Forelimb muscle (tissue), 1 donor: ENCODE measurements at regions not wholly inside any gene's neighbourhood (a gene's known extent, or its start where the extent isn't known, plus 50 kb on each side); places are given as distances from the start of the nearest gene placed in this dataset.
A peak's percentile ranks its signal among the peaks of the same experiment; 100 is the strongest.

Source experiments
- DNase-seq: peaks from one replicate; pipeline ENCODE4 v3.0.0-alpha.2; 2013; ENCODE audit warnings: low read depth

DNA sequence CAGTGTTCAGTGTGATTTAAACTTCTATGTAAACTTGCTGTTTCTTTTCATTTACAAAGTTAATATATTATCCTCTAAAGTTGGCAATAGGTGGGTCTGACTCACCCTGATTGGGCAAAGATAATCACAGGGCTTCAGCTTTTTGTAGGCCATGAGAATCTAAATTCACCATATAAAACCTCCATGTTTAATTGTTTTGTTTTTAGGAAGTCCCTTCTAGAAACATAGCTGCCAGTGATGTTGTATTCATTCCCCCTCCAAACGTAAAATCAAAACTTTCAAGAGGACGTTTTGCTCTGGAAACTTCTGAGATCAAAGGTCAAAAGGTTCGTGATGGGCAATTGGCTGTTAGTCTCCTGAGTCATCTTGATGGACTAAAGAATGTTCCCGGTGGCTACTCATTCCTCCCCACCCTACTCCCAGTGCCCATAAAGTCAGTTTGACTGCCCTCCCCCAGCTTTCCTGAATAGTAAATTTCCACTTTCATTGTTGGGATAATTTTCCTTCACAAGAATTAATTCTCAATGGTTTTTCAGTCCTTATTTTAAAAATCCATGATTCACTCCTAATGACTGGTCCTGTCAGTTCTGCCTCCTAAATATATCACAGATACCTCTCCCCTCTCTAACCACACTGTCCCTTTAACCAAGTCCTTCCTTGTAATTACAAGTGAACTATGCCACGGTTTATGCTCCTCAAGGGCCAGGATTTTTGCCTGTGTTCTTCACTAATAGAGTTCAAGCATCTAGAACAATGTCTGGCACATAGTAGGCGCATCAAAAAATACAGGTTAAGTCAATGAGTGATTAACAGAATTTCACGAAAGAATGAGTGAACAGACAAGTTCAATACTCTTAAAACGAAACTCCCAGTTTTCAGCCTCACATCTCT lies 164.4 kb upstream of the VRK2 start:
- DNase-seq, result no peak

- no peak for DNase-seq
These were observed 163.6 kb upstream of the VRK2 start for GRCh38 chr2:57882895-57883515.

DNA sequence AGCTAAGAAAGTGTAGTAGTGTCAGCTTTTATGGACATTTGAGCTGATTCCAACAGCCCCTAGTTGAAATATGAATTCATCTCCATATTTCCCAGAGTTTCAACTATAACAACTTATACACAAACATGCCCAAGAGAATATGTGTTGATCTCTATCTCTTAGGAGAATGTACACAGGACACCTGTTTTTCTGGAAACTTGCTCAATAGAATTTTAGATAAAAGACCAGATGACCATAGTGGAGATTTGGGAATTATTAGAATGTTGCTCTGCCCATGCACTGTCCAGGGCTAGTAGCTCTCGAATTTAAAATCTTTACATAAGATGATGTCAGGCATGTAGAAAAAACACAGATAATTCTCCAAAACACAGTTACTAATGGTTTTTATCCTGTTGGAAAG lies 162.3 kb upstream of the VRK2 start:
- no peak for DNase-seq

DNA sequence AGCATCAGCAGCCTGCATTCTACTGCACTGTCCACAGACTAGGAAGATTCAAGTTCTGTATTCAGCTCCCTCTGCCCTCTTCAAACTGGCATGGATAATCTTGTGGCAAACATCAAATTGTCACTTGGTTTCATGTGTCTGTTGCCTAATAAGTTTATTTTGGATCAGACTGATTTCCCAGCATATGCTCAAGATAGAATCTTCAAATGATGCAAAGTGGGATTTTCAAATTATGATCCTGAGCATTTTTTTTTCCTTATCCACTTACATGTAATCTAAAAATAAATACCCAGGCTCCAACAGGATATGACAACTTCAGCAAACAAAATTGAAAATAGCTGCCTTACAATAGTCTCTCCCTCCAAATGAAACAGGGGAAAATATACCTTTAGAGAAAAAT lies 160.9 kb upstream of the VRK2 start:
- DNase-seq, result no peak

- DNase-seq, result no peak
These were observed 160.3 kb upstream of the VRK2 start for GRCh38 chr2:57886161-57886786.

- no peak for DNase-seq
These were observed 158.1 kb upstream of the VRK2 start for GRCh38 chr2:57888463-57888862.

DNA sequence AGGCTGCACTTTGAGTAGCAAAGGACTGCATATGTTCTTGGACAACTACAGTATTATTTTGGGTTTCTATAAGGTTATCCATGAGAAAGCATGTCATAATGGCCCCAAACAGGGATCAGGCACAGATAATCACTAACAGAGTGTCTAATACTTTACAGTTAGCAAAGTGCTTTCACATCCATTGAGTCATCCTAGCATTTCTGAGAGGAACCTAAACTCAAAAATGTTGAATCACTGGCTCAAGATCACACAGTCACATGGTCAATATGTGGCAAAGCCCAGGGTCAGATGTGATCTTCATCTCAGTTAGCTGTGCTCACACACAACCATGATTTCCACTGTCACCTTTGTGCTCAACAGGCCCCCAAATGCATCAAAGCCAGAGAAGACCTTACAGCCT lies 156.1 kb upstream of the VRK2 start:
- no peak for DNase-seq

GRCh38 chr2:57891086-57891712 lies 155.4 kb upstream of the VRK2 start:
- no peak for DNase-seq

- DNase-seq, result no peak
These were observed 153.7 kb upstream of the VRK2 start for GRCh38 chr2:57892920-57893319.

DNA sequence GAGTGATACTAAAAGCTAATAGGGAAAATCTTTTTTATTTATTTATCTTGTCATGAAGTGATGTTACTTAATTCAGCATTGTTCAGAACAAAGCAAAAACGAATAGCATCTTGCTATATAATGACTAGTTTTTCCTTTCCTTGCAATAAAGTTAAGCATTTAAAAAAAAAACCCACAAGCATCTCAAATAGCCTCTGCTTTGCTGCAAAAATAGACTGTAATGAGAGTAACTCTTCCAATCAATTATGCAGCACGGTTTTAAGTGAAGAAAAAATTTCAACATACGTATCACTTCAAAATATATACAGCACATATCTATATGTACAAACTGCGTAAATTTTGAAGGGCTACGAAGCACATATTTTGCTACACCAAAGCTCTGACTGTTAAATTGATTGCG lies 153.3 kb upstream of the VRK2 start:
- DNase-seq, result no peak

- DNase-seq, result no peak
These were observed 152.8 kb upstream of the VRK2 start for GRCh38 chr2:57893786-57894185.

DNA sequence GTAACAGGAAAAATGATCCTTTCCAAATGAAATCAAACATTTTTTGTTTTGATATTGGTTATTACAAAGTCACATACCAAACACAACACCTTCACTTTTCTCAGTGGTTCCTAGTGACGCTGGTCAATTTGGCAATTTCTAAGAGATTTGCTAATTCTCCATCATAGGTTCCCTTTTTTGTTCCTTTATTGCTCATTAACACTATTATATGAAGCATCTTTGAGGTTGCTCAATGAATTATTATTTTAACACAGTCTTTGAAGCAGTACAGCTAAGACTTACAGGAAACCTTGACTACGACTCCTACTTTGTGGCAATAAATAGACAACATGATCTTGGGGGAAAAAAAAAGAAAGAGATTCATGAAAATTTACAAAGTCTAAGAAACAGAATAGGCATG lies 152.2 kb upstream of the VRK2 start:
- no peak for DNase-seq

GRCh38 chr2:57897920-57898319 lies 148.7 kb upstream of the VRK2 start:
- DNase-seq, result no peak

DNA sequence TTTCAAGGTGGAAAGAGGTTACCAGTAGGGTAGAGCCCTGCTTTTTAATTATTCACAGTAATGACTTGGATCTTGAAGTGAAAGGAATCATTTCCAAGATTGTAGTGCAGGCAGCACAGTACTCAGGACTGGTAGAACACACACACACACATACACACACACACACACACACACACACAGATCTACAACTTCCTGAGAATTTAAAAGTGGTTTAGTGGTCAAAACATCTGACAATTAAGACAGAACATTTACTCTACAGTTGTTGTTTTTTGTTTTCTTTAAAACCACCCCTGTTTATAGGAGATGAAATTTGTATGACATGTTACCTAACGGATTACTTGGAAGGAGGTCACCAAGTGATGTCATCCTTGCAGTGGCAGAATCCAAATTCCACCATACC lies 146.7 kb upstream of the VRK2 start:
- no peak for DNase-seq

GRCh38 chr2:57902578-57902977 lies 144.0 kb upstream of the VRK2 start:
- no peak for DNase-seq

DNA sequence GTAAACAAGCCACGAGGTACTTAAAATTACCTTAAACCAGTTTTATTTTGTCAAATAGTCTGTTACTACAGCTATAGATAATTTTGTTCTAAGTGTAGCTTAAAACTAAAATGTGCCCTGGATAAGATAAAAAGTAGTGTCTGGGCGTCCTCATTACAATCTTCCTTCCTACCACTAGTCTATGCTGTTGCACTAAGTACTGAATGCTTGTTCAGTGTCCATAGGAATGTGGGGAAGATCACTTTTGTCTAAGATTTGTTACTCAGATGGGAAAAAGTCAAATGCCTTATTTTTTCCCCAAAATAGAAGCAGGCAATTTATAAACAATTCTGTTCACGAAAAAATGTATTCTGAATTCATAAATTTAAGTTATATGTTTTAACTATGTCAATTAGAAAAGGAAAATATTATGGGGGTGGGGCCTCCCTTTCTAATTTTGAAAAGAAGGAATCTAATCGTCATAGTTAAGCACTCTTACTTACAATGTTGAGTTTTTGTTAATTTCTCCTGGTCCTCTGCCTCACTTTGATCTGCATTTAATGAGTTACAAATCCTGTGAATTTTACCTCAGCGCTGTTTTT lies 140.4 kb upstream of the VRK2 start:
- DNase-seq, result peak; percentile 34

- no peak for DNase-seq
These were observed 139.2 kb upstream of the VRK2 start for GRCh38 chr2:57907411-57907810.

GRCh38 chr2:57908736-57909161 lies 137.9 kb upstream of the VRK2 start:
- DNase-seq, result no peak

GRCh38 chr2:57918126-57918525 lies 128.5 kb upstream of the VRK2 start:
- DNase-seq, result no peak

- no peak for DNase-seq
These were observed 126.2 kb upstream of the VRK2 start for GRCh38 chr2:57920342-57920939.

- DNase-seq, result no peak
These were observed 111.9 kb upstream of the VRK2 start for GRCh38 chr2:57934659-57935058.

- no peak for DNase-seq
These were observed 110.4 kb upstream of the VRK2 start for GRCh38 chr2:57936216-57936615.
